NCI-H2107 treated with DMSO at 0.1 percent for 48 hours (cell line): ENCODE measurements at regions not wholly inside any gene's neighbourhood (a gene's known extent, or its start where the extent isn't known, plus 50 kb on each side); places are given as distances from the start of the nearest gene placed in this dataset.
A peak's percentile ranks its signal among the peaks of the same experiment; 100 is the strongest.
"Not testable (repeated sequence)": the region's sequence is repeated elsewhere in the genome, so short reads cannot be mapped to it uniquely, and the experiment has no call there.

ENCODE experiments used
- DNase-seq: peaks from one replicate; lab custom pipeline; 2025; ENCODE audit not compliant: unreplicated experiment; lab: John Stamatoyannopoulos, UW

DNA sequence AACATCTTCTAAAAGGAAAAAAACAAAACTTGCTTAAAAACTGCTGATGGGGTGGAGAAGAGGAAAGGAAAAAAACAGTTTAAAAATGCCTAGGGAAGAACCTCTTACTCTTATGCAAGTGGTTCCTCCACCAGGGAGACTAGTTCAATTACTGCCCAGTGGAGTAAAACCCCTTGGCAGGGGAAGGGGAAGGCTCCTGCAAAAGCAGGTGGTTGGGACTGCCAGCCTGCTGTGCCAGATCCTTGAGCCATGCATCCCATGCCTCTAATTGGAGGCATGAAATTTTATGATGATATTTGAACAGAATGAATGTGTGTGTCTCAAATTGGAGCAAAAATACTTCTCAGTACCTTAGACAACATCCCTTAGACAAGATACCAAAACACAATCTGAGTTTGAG is 118.8 kb downstream of the FSCB start:
- DNase-seq, result no peak

DNA sequence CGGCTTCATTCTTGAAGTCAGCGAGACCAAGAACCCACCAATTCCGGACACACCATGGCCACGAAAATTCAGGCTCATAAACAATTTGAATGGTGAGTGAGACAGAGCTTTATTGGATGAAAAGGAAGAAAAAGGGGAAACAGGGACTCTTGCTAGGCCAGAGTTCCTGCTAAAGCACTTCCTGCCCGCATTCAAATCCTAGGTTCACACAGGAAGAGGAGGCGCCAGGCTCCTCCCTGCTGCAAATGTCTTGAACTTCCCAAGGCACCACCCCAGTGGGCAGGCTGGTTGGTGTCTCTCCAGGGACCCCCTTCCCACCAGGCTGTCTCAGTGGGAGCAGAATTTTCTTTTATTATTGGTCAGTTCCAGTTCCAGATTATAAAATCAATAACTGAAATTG is 121.2 kb downstream of the FSCB start:
- DNase-seq, result no peak

DNA sequence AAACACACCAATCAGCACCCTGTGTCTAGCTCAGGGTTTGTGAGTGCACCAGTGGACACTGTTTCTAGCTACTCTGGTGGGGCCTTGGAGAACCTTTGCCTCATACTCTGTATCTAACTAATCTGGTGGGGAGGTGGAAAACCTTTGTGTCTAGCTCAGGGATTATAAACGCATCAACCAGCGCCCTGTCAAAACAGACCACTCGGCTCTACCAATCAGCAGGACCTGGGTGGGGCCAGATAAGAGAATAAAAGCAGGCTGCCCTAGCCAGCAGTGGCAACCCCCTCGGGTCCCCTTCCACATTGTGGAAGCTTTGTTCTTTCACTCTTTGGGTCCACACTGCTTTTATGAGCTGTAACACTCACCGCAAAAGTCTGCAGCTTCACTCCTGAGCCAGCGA is 121.8 kb downstream of the FSCB start:
- not testable (repeated sequence) for DNase-seq

DNA sequence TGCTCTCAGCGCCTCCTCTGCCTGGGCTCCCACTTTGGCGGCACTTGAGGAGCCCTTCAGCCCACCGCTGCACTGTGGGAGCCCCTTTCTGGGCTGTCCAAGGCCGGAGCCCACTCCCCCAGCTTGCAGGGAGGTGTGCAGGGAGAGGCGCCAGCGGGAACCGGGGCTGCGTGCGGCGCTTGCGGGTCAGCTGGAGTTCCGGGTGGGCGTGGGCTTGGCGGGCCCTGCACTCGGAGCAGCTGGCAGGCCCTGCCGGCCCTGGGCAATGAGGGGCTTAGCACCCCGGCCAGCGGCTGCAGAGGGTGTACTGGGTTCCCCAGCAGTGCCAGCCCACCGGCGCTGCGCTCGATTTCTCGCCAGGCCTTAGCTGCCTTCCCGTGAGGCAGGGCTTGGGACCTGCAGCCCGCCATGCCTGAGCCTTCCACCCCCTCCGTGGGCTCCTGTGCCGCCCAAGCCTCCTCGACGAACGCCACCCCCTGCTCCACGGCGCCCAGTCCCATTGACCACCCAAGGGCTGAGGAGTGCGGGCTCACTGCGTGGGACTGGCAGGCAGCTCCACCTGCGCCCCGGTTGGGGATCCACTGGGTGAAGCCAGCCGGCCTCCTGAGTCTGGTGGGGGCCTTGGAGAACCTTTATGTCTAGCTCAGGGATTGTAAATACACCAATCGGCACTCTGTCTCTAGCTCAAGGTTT is 122.3 kb downstream of the FSCB start:
- not testable (repeated sequence) for DNase-seq

- DNase-seq, result no peak
Observed at GRCh38 chr14:44384093-44384492, 123.0 kb downstream of the FSCB start.

DNA sequence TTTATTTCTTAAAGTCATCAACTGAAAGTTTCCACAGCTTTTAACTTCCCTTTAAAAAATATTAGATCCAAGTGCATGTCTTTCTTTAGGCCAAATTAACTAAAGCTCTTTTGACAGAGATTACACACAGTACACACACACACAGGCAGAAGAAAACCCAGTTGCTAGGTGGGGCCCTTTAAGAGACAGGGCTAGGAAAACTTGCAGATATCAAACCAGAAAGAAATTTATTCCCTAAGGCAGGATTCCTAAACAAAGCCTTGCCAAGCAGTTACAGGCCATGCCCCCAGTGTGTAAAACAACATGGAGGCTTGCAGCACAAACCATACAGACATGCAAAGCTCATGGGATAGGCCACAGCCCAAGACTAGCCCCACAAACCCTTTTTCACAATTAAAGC is 123.4 kb downstream of the FSCB start:
- no peak for DNase-seq

- DNase-seq, result no peak
Observed at GRCh38 chr14:44379292-44379977, 127.6 kb downstream of the FSCB start.

- DNase-seq, result no peak
Observed at GRCh38 chr14:44374906-44375305, 132.2 kb downstream of the FSCB start.

GRCh38 chr14:44372807-44373489 is 134.1 kb downstream of the FSCB start:
- DNase-seq, result no peak

DNA sequence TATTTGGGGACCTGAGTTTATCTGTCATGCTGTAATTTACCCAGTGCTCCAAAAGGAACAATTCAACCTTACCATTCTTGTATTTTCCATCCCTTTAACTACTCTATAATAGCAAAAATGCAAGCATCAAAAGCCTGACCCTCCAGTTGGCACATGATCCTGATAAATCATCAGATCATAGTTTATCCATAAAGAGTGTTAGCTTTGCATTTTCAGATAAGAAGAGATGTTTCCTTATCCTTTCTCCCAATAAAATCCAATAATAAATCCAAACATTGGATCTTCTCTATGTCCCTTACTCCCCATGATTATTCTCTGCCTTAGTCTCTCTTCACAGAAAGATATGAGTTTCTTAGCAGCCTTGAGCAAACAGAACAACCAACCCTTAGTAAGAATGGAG is 134.9 kb downstream of the FSCB start:
- no peak for DNase-seq

GRCh38 chr14:44370727-44371126 is 136.4 kb downstream of the FSCB start:
- no peak for DNase-seq

GRCh38 chr14:44369401-44370123 is 137.5 kb downstream of the FSCB start:
- peak; percentile 52 for DNase-seq

GRCh38 chr14:44361083-44361482 is 146.0 kb downstream of the FSCB start:
- no peak for DNase-seq

- no peak for DNase-seq
Observed at GRCh38 chr14:44353805-44354204, 153.3 kb downstream of the FSCB start.

DNA sequence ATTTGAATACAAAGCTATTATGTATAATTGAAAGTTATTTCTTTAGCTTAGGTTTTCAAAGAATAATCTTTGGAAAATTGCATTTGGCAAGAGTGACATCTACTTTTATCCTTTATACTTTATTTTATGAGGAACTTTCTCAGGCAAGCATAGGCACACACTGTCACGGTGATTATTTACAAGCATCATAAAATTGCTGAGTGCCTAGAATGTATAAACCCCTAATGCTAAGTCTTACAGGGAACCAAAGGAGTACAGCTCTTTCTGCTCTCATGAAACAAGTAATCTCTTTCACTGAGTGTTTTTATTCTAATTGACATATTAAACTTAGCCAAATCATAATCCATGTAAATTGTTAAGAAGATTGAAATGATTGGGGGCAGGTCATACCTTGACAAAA is 154.9 kb downstream of the FSCB start:
- no peak for DNase-seq

DNA sequence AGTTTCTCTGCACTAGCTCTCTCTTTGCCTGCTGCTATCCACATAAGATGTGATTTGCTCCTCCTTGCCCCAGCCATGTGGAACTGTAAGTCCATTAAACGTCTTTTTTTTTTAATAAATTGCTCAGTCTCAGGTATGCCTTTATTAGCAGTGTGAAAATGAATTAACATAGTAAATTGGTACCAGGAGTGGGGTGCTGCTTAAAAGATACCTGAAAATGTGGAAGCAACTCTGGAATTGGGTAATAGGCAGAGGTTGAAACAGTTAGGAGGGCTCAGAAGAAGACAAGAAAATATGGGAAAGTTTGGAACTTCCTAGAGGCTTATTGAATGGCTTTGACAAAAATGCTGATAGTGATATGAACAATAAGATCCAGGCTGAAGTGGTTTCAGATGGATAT is 159.8 kb downstream of the FSCB start:
- no peak for DNase-seq

GRCh38 chr14:44341116-44341515 is 166.0 kb downstream of the FSCB start:
- no peak for DNase-seq

GRCh38 chr14:44339862-44340261 is 167.2 kb downstream of the FSCB start:
- no peak for DNase-seq

- no peak for DNase-seq
Observed at GRCh38 chr14:44339231-44339630, 167.9 kb downstream of the FSCB start.

DNA sequence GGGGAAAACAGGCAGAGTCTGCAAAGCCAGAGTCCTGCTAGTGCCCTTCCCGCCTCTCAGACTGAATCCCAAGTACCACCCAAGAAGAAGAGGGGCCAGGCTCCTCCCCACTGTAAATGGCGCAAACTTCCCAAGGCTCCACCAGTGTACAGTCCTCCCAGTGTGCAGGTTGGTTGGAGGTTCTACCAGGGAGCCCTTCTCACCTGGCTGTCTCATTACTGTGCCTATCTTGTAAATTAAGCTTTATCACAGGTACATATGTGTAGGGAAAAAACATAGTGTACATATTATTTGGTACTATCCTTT is 189.7 kb downstream of the FSCB start:
- DNase-seq, result no peak

- peak; percentile 37 for DNase-seq
Observed at GRCh38 chr14:44316647-44317440, 190.2 kb downstream of the FSCB start.
